ENCODE measurements at regions not wholly inside any gene's neighbourhood (a gene's known extent, or its start where the extent isn't known, plus 50 kb on each side); places are given as distances from the start of the nearest gene placed in this dataset.

DNA sequence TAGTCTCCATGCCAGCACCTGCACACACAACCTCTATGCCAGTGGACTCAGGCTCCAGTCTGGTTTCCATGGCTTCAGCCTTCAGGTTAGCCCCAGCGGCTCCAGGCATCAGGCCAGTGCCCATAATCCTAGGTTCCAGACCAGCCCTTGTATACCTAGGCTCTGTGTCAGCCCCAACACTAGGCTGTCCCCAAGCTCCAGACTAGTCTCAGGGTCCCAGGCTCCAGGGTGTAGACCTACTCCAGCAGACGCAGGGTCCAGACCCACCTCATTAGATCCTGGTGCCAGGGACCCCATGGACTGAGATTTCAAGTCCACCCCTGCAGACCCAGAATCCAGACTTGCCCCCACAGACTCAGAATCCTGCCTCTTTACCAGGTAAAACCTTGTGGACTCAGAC lies 275.9 kb downstream of the SLC16A7 start:
- TF ChIP-seq, protein P1, sequence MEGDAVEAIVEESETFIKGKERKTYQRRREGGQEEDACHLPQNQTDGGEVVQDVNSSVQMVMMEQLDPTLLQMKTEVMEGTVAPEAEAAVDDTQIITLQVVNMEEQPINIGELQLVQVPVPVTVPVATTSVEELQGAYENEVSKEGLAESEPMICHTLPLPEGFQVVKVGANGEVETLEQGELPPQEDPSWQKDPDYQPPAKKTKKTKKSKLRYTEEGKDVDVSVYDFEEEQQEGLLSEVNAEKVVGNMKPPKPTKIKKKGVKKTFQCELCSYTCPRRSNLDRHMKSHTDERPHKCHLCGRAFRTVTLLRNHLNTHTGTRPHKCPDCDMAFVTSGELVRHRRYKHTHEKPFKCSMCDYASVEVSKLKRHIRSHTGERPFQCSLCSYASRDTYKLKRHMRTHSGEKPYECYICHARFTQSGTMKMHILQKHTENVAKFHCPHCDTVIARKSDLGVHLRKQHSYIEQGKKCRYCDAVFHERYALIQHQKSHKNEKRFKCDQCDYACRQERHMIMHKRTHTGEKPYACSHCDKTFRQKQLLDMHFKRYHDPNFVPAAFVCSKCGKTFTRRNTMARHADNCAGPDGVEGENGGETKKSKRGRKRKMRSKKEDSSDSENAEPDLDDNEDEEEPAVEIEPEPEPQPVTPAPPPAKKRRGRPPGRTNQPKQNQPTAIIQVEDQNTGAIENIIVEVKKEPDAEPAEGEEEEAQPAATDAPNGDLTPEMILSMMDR (IDR thresholded peaks at IDR 0.05), result no peak
- no peak for TF ChIP-seq POLR2A (IDR thresholded peaks at IDR 0.05)
